ENCODE measurements at regions not wholly inside any gene's neighbourhood (a gene's known extent, or its start where the extent isn't known, plus 50 kb on each side); places are given as distances from the start of the nearest gene placed in this dataset.
"Not testable (repeated sequence)": the region's sequence is repeated elsewhere in the genome, so short reads cannot be mapped to it uniquely, and the experiment has no call there.

DNA sequence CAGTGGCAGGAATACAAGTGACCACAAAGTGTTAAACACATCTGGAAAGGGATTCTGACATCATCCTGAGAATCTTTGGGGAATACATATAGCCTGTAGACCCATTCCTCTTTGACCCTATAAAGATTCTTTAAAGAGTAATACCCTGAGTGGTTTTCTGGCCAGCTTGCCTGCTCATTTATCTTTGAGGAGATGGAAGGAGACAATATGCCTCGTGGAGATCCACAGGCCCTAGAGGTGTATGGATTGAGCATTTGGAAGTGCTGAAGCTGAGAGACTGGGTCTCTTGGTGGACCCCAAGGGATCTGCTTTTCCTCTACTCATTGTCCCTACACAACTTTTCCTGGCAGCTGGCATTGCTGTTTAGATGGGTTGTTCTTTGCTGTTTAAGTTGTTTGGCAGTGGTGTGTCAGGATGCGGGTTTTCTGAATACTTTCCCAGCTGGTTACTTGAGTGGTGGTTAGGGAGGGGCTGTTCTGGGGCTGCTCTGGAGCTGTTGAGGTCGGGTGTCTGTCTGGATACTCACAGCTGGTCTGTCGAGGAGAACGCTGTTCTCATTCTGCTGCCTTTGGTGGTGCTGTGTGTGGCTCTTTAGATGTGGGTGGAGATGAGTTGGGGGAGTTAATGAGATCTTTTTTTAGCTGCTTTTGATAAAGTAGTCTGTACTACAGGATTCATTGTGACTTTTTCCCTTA, 50.1 kb upstream of the FAM72C start:
- H3K4me3 ChIP-seq; H3K9me3 ChIP-seq; H3K27me3 ChIP-seq; H3K4me1 ChIP-seq (ENCODE audit: insufficient read depth); DNase-seq; intact Hi-C loops (cut with DNase I); H3K27ac ChIP-seq; H3K36me3 ChIP-seq: not testable (repeated sequence)
- WGBS, 3 donors = 13% methylated on average over 1 of the region's 5 CpGs; no CpG with 5 or more reads in 2 of the 3 donors
